GM21367 (cell line): ENCODE measurements at regions not wholly inside any gene's neighbourhood (a gene's known extent, or its start where the extent isn't known, plus 50 kb on each side); places are given as distances from the start of the nearest gene placed in this dataset.

Source experiments
- ATAC-seq: cut with Tn5 transposase; IDR thresholded peaks from one replicate; pipeline ENCODE4 v1.9.1; 2021; ENCODE audit not compliant: unreplicated experiment

DNA sequence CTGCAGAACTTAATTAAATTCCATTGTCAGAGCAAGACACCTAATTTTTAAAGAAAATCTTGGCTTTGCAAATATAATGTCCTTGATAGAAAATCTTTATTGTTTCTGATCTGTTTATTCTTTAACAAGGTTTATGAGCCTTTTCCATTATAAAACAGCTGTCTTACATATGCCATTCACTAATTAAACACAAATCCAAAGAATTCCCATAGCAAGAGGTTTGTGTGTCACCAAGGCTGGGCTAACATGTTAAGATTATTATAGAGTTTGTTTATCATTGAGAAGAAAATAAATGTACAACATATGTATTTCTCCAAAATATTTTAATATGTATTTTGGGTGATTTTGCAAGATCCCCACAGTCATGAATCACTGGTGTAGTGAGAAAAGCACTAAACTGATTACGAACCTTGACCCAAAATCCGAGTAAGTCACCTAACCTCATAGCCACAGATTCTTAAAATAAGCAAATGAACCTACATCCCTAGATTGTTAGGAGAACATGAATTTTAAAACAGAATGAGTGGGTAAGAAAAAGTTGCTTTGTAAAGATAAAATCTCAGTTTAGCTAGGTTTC is 694.8 kb upstream of the INTU start:
- no peak for ATAC-seq

- no peak for ATAC-seq
Measured at GRCh38 chr4:126939401-126939800, 693.4 kb upstream of the INTU start.

DNA sequence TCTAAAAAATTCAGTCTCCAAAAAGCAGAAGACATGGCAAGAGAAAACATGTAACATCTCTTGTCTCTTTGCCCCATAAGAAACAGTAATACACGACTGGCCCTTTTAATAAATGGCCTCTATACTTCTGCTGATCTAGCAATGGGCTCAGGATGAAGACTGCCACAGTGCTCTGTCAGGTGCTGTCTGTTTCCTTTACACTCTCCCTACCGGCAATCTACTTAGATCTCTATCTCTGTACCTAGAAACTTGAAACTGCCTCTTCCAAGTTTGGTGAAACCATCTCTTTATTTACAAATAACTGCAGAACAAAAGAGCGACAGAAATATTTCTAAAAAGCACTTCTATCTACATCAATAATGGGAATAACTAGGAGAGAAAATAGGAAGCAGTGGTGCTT is 685.2 kb upstream of the INTU start:
- no peak for ATAC-seq

GRCh38 chr4:126954537-126955291 is 678.0 kb upstream of the INTU start:
- no peak for ATAC-seq

- no peak for ATAC-seq
Measured at GRCh38 chr4:126955292-126956183, 677.2 kb upstream of the INTU start.

DNA sequence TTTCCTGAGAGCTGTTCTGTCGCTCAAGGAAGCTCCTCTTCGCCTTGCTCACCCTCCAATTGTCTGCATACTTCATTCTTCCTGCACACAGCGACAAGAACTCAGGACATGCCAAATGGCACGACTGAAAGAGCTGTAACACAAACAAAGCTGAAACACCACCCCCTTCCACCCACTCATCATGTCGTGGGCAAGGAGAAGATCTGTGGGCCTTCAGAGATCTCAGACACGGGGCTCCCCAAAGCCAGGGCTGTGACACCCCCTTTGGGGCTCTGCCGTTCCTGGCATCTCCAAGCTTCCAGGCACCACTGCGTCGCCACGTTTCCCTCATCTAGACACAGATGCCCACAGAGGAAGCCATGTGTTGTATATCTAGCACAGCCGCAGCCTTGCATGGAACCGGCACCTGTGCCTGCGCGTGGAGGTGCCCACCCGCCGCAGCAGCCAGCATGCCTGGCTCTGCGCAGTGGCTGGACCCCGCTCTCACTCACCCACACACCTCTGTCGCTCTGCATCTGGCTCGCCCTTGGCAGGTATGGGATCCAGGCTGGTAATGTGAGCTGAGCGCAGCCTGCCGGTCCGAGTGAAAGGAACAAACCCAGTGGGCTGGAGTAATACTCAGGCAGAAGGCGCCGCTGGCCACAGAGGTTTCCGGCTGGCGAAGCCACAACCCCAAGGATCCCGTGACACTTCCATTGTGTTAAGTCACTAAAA is 676.4 kb upstream of the INTU start:
- ATAC-seq: no peak

GRCh38 chr4:126957556-126957955 is 675.2 kb upstream of the INTU start:
- ATAC-seq: no peak

- ATAC-seq: no peak
Measured at GRCh38 chr4:126957987-126958386, 674.8 kb upstream of the INTU start.

DNA sequence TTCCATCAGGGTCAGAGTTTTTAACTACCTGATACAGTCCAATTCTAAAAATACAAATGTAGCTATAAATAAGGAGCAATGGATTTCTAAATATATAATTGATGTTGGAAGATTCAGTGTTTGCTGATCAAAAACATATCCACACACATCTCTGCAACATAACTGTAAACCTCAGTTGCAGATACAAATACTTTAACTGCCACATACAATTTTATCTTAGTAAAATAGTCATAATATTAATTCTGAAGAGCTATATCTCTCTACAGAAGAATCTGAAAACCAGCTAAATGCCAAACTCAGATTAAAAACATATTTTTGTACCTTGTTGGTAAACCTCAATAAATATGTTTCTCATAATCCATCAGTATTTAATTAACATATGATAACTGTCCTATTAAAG is 674.3 kb upstream of the INTU start:
- no peak for ATAC-seq

DNA sequence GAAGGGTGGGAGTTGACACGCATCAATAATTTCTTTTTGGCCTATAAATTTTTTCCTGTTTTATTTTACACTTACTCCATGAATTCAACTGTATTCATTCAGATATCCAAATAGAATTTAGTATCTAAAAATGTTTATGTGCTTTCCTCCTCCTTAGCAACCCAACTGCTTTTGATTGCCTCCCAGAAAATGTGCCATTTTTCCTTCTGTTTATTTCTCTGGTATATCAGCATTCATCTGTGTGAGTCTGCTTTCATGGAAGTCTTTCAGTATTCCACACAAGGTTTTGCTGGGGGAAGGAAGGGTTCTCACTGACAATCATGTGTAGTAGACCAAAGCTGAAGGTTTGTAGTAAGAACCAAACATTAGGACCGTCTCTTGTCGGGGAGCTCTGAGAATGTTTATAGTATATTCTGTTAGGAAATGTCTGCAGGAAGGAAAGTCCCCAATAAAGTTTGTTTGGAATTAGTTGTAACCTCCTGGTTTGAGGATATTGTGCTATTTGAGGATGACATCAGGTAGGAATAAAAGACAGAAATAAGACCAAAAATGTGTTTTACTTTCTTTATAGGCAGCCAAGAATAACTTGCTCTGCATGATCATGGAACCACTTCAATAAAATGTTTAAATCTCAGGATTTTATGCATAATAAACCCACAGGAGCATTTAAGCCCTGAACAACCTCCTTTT is 673.6 kb upstream of the INTU start:
- ATAC-seq: no peak

DNA sequence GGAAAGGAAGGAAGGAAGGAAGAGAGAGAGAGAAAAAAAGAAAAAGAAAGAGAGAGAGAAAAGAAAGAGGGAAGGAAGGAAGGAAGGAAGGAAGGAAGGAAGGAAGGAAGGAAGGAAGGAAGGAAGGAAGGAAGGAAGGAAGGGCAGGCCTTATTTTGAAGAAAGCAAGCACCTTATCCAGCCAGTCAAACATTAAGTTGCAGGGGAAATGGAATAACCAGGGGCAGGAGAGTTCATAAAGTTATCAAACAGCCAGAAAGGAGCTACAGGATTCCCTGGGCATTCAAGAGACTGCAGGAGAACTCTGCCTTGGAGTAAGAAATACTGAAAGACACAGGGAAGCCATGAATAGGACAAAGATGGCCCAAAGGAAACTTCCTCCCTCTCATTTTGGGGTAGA is 672.0 kb upstream of the INTU start:
- ATAC-seq: no peak

GRCh38 chr4:126961661-126962060 is 671.1 kb upstream of the INTU start:
- no peak for ATAC-seq

- no peak for ATAC-seq
Measured at GRCh38 chr4:126965877-126966276, 666.9 kb upstream of the INTU start.

DNA sequence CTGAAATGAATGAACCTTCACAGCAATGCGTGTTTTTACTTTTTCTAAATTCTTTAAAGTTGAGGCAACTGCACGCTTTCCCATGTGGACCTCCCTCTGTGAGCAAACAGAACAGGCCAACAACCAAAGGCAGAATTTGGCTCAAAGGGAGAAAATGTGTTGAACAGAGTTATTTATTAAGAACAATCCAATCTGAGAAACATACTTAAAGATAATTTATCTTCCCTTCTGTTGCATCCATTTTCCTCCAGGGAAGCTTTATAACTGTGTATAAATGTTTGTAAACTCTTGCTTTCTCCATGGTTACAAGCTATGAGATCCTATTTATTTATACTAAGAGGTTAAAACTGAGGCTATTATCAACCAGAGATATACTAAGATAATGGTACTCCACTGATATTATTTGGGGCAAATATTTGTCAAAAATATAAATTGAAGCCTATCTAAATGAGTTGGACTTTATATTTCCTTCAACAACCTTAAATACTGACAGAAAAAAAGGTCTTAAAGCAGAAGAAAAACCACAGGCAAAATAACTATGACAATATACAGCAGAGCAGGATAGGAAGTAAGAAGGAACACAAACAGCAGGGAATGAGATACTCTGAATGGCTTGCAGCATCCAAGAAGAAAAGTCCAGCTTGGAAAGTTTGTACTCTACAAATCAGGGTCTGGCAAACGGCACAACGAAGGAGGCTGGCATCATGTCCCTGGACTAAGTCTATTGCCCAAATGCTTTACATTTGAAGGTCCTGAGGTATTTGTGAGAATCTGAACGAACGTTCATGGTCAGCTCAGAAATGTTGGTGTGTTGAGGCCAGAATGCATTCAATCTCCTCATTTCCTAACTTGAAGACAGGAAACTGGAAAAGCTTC is 663.2 kb upstream of the INTU start:
- ATAC-seq: no peak

DNA sequence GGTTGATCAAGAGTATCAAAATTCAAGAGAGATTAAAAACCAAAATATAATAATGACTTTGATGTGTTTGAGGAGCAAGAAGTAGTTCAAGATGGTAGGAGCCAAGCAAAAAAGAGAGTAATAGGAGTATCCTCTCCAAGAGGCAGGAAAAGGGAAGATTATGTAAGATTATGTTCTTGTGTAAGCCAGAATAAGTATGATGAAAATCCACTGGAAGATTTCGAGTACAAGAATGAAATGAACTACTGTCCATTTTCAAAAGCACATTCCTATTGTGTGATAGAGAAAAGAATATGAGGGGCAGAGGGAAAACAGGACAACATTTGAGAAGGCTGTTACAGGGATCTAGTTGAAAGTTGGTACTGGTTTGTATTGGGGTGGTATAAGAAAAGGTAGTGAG is 659.6 kb upstream of the INTU start:
- ATAC-seq: no peak

- no peak for ATAC-seq
Measured at GRCh38 chr4:126976850-126977632, 655.7 kb upstream of the INTU start.

DNA sequence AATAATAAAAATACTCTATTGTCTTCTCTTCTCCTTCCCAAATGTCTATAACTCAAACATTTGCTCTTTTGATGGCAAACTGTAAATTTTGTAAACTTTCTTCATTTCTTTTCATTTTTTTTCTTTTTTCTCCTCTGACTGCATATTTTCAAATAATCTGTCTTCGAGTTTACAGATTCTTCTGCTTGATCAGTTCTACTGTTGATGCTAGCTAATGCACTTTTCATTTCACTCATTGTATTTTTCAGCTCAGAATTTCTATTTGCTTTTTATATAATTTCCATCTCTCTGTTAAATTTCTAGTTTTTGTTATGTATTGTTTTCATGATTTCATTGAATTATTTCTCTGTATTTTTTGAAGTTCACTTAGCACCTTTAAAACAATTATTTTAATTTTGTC is 646.8 kb upstream of the INTU start:
- no peak for ATAC-seq

DNA sequence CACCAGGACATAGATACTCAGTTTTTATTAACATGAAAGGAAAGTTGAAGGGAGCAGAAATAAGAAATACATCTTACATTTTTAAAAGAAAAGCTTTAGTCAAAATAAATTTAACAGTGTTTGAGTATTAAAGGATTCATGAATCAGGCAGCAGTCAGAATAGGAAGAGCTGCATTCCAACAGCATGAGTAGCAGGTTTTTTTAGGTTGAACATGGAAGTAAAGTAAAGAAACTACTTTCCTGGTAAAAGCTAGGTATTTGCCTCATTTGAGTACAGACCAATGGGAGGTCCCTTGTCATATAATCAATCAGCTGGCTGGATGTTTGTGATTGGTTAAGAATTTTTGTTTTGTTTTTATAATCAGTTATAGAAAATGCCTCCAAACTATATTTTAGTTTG is 645.9 kb upstream of the INTU start:
- ATAC-seq: no peak

DNA sequence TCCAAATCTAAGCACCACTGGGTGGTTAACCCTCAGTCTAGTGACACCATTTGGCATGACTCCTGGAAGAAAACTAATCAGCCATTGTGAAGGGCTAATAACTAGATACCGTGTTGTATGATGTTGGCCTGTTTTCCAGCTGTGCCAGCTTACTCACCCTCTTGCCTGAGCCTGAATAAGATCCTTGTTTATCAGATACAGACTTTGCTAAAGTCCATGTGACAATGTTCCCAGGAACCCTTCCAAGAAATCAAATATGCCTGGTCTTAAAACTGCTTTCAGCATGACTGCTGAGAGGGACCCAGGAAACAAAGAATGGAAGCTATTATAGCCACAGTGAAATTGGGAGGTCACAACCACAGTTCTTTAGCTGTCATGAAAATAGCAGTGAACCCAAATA is 640.8 kb upstream of the INTU start:
- no peak for ATAC-seq
